Central memory CD8-positive, alpha-beta T cell (primary cell): ENCODE measurements at regions not wholly inside any gene's neighbourhood (a gene's known extent, or its start where the extent isn't known, plus 50 kb on each side); places are given as distances from the start of the nearest gene placed in this dataset.

Experiments
- ATAC-seq: fragments of 150-1000 bp; cut with Tn5 transposase; replicated peaks from 2 replicates; pipeline ENCODE4 v1.10.0; 2022; ENCODE audit warnings: mild to moderate bottlenecking, moderate FRiP score, moderate number of reproducible peaks; ENCODE audit not compliant: poor library complexity, severe bottlenecking; ENCODE audit errors: extremely low read depth
- DNase-seq, 2 donors: peaks; one replicate each; pipeline ENCODE4 v3.0.0; 2021; ENCODE audit warnings: low spot score in 2 of 2
- H3K27ac Mint-ChIP-seq: one replicate; pipeline ENCODE4 v1.8.0; 2022; ENCODE audit warnings: low read depth, mild to moderate bottlenecking, moderate library complexity, mixed read lengths
- H3K27me3 Mint-ChIP-seq: one replicate; pipeline ENCODE4 v1.8.0; 2022; ENCODE audit warnings: mixed read lengths
- H3K36me3 Mint-ChIP-seq: one replicate; pipeline ENCODE4 v1.8.0; 2022; ENCODE audit warnings: mild to moderate bottlenecking, moderate library complexity, mixed read lengths; ENCODE audit not compliant: insufficient read depth
- H3K4me1 Mint-ChIP-seq: one replicate; pipeline ENCODE4 v1.8.0; 2022; ENCODE audit warnings: mixed read lengths
- H3K4me3 Mint-ChIP-seq: one replicate; pipeline ENCODE4 v1.8.0; 2022; ENCODE audit warnings: mild to moderate bottlenecking, moderate library complexity, mixed read lengths
- H3K9me3 Mint-ChIP-seq: one replicate; pipeline ENCODE4 v1.8.0; 2022; ENCODE audit warnings: mixed read lengths

- DNase-seq (peak; percentile 10 to 13), ATAC-seq (peak; percentile 66)
- no peak overlapping the region for H3K4me3 Mint-ChIP-seq
- H3K9me3 Mint-ChIP-seq, result no peaks in the 10 kb centered on the region
- peaks cover 13% of the 10 kb centered on the region for H3K27me3 Mint-ChIP-seq
- no peaks in the 10 kb centered on the region for H3K36me3 Mint-ChIP-seq
- H3K27ac Mint-ChIP-seq, result no peak overlapping the region
- no peaks in the 10 kb centered on the region for H3K4me1 Mint-ChIP-seq
These were observed 503.5 kb upstream of the PKN2 start for GRCh38 chr1:88180449-88181108.

GRCh38 chr1:88186911-88187310 is 497.2 kb upstream of the PKN2 start:
- Mint-ChIP-seq H3K27ac (no peak overlapping the region), H3K9me3 (no peaks in the 10 kb centered on the region), H3K4me3 (no peak overlapping the region), H3K36me3 (no peaks in the 10 kb centered on the region), H3K27me3 (peaks cover 22% of the 10 kb centered on the region), H3K4me1 (no peaks in the 10 kb centered on the region)
- no peak for ATAC-seq
- no peak for DNase-seq

GRCh38 chr1:88188038-88188437 is 496.0 kb upstream of the PKN2 start:
- H3K9me3 Mint-ChIP-seq, result no peaks in the 10 kb centered on the region
- no peaks in the 10 kb centered on the region for H3K4me1 Mint-ChIP-seq
- ATAC-seq (no peak), DNase-seq (no peak)
- H3K36me3 Mint-ChIP-seq, result no peaks in the 10 kb centered on the region
- H3K4me3 Mint-ChIP-seq, result no peak overlapping the region
- H3K27ac Mint-ChIP-seq, result no peak overlapping the region
- peaks cover 22% of the 10 kb centered on the region for H3K27me3 Mint-ChIP-seq

- no peaks in the 10 kb centered on the region for H3K4me1 Mint-ChIP-seq
- H3K4me3 Mint-ChIP-seq, result no peak overlapping the region
- H3K27me3 Mint-ChIP-seq, result peaks cover 10% of the 10 kb centered on the region
- DNase-seq (no peak), ATAC-seq (no peak)
- no peak overlapping the region for H3K27ac Mint-ChIP-seq
- no peaks in the 10 kb centered on the region for H3K36me3 Mint-ChIP-seq
- H3K9me3 Mint-ChIP-seq, result no peaks in the 10 kb centered on the region
These were observed 494.5 kb upstream of the PKN2 start for GRCh38 chr1:88189525-88189924.

- Mint-ChIP-seq H3K4me1 (no peaks in the 10 kb centered on the region), H3K4me3 (no peak overlapping the region), H3K27me3 (no peaks in the 10 kb centered on the region), H3K9me3 (no peaks in the 10 kb centered on the region), H3K27ac (no peak overlapping the region), H3K36me3 (no peaks in the 10 kb centered on the region)
- ATAC-seq, result no peak
- no peak for DNase-seq
These were observed 492.2 kb upstream of the PKN2 start for GRCh38 chr1:88191917-88192316.

GRCh38 chr1:88194542-88194941 is 489.5 kb upstream of the PKN2 start:
- ATAC-seq (no peak), DNase-seq (no peak)
- Mint-ChIP-seq H3K27ac (no peak overlapping the region), H3K9me3 (no peaks in the 10 kb centered on the region), H3K4me1 (no peaks in the 10 kb centered on the region), H3K27me3 (no peaks in the 10 kb centered on the region), H3K4me3 (no peak overlapping the region), H3K36me3 (no peaks in the 10 kb centered on the region)

GRCh38 chr1:88200545-88200944 is 483.5 kb upstream of the PKN2 start:
- no peak for ATAC-seq
- Mint-ChIP-seq H3K36me3 (no peaks in the 10 kb centered on the region), H3K27me3 (no peaks in the 10 kb centered on the region), H3K4me3 (no peak overlapping the region), H3K9me3 (no peaks in the 10 kb centered on the region), H3K27ac (no peak overlapping the region), H3K4me1 (no peaks in the 10 kb centered on the region)
- DNase-seq, result no peak

GRCh38 chr1:88204111-88204510 is 480.0 kb upstream of the PKN2 start:
- no peaks in the 10 kb centered on the region for H3K27me3 Mint-ChIP-seq
- H3K4me1 Mint-ChIP-seq, result no peaks in the 10 kb centered on the region
- ATAC-seq, result no peak
- no peaks in the 10 kb centered on the region for H3K9me3 Mint-ChIP-seq
- no peak for DNase-seq
- no peaks in the 10 kb centered on the region for H3K36me3 Mint-ChIP-seq
- no peak overlapping the region for H3K4me3 Mint-ChIP-seq
- H3K27ac Mint-ChIP-seq, result no peak overlapping the region

- ATAC-seq, result no peak
- no peak for DNase-seq
- Mint-ChIP-seq H3K4me3 (no peak overlapping the region), H3K36me3 (no peaks in the 10 kb centered on the region), H3K27ac (no peak overlapping the region), H3K27me3 (no peaks in the 10 kb centered on the region), H3K9me3 (no peaks in the 10 kb centered on the region), H3K4me1 (no peaks in the 10 kb centered on the region)
These were observed 479.4 kb upstream of the PKN2 start for GRCh38 chr1:88204612-88205167.

- no peak overlapping the region for H3K4me3 Mint-ChIP-seq
- no peaks in the 10 kb centered on the region for H3K27me3 Mint-ChIP-seq
- DNase-seq (no peak), ATAC-seq (no peak)
- H3K27ac Mint-ChIP-seq, result no peak overlapping the region
- no peaks in the 10 kb centered on the region for H3K4me1 Mint-ChIP-seq
- H3K36me3 Mint-ChIP-seq, result no peaks in the 10 kb centered on the region
- H3K9me3 Mint-ChIP-seq, result no peaks in the 10 kb centered on the region
These were observed 475.7 kb upstream of the PKN2 start for GRCh38 chr1:88208389-88208788.

- ATAC-seq, result no peak
- H3K4me3 Mint-ChIP-seq, result no peak overlapping the region
- no peak for DNase-seq
- no peaks in the 10 kb centered on the region for H3K9me3 Mint-ChIP-seq
- no peaks in the 10 kb centered on the region for H3K27me3 Mint-ChIP-seq
- H3K4me1 Mint-ChIP-seq, result no peaks in the 10 kb centered on the region
- no peaks in the 10 kb centered on the region for H3K36me3 Mint-ChIP-seq
- no peak overlapping the region for H3K27ac Mint-ChIP-seq
These were observed 473.8 kb upstream of the PKN2 start for GRCh38 chr1:88210103-88210787.

GRCh38 chr1:88216441-88216840 is 467.6 kb upstream of the PKN2 start:
- no peak for ATAC-seq
- H3K9me3 Mint-ChIP-seq, result no peaks in the 10 kb centered on the region
- peaks cover 1% of the 10 kb centered on the region for H3K36me3 Mint-ChIP-seq
- no peaks in the 10 kb centered on the region for H3K4me1 Mint-ChIP-seq
- DNase-seq, result no peak
- H3K4me3 Mint-ChIP-seq, result no peak overlapping the region
- no peak overlapping the region for H3K27ac Mint-ChIP-seq
- H3K27me3 Mint-ChIP-seq, result no peaks in the 10 kb centered on the region

GRCh38 chr1:88217386-88217785 is 466.7 kb upstream of the PKN2 start:
- DNase-seq, result no peak
- no peaks in the 10 kb centered on the region for H3K4me1 Mint-ChIP-seq
- no peak for ATAC-seq
- peaks cover 1% of the 10 kb centered on the region for H3K36me3 Mint-ChIP-seq
- no peak overlapping the region for H3K27ac Mint-ChIP-seq
- no peaks in the 10 kb centered on the region for H3K27me3 Mint-ChIP-seq
- no peaks in the 10 kb centered on the region for H3K9me3 Mint-ChIP-seq
- no peak overlapping the region for H3K4me3 Mint-ChIP-seq
